ENCODE measurements at regions not wholly inside any gene's neighbourhood (a gene's known extent, or its start where the extent isn't known, plus 50 kb on each side); places are given as distances from the start of the nearest gene placed in this dataset.

- no peak for TF ChIP-seq CTCF (conservative IDR thresholded peaks at IDR 0.05; ENCODE audit: low read length)
- no peak for TF ChIP-seq EZH2phosphoT487 (IDR thresholded peaks at IDR 0.05; ENCODE audit: borderline replicate concordance, low read depth, low read length)
These were observed 143.3 kb downstream of the FTCDNL1 start for GRCh38 chr2:199707593-199708185.

Measured in OCI-LY7 (cell line).